Progenitor cell of endocrine pancreas (in vitro differentiated cells): ENCODE measurements at regions not wholly inside any gene's neighbourhood (a gene's known extent, or its start where the extent isn't known, plus 50 kb on each side); places are given as distances from the start of the nearest gene placed in this dataset.

ENCODE experiments used
- DNase-seq: peaks from one replicate; pipeline ENCODE4 v3.0.0; 2021; ENCODE audit warnings: low spot score; ENCODE audit not compliant: unreplicated experiment
- H3K27ac Mint-ChIP-seq: 2 replicates; pipeline ENCODE4 v1.8.0; 2021; ENCODE audit warnings: mild to moderate bottlenecking, moderate library complexity, mixed read lengths
- H3K27me3 Mint-ChIP-seq: 2 replicates; pipeline ENCODE4 v1.8.0; 2021; ENCODE audit warnings: mixed read lengths
- H3K36me3 Mint-ChIP-seq: 2 replicates; pipeline ENCODE4 v1.8.0; 2022; ENCODE audit warnings: mixed read lengths; ENCODE audit not compliant: insufficient read depth
- H3K4me1 Mint-ChIP-seq: 2 replicates; pipeline ENCODE4 v1.8.0; 2021; ENCODE audit warnings: low read depth, mixed read lengths
- H3K4me3 Mint-ChIP-seq: 2 replicates; pipeline ENCODE4 v1.8.0; 2021; ENCODE audit warnings: low read depth, mild to moderate bottlenecking, moderate library complexity, mixed read lengths
- H3K9me3 Mint-ChIP-seq: 2 replicates; pipeline ENCODE4 v1.8.0; 2021; ENCODE audit warnings: low read depth, mixed read lengths
- TF ChIP-seq, protein P1 (sequence below): fragments of 200-600 bp; sonication (generic); IDR thresholded peaks from one replicate; pipeline ENCODE4 v1.5.0; 2021; ENCODE audit warnings: antibody characterized with exemption, mild to moderate bottlenecking; ENCODE audit not compliant: unreplicated experiment

DNA sequence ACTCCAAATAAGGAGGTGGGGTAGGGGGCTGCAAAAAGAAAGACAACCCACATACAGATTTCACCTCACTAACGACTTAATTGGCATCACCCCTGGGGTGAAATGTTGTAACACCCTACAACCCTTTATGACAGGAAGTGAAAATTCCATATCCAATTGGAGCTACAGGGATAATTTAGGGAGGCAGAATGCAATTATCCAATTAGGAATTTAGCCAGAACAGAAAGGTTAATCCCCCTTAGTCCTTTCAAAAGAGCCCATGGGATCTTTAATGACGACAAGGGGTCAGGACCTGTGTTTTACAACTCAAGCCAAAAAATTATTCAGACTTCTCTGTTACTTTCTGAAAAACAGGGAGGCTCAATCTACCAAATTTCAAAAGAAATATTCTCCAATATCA, 1027.1 kb downstream of the TMEM182 start:
- Mint-ChIP-seq H3K36me3 (no peaks in the 10 kb centered on the region), H3K27me3 (no peaks in the 10 kb centered on the region), H3K27ac (no peak overlapping the region), H3K4me1 (peaks cover 18% of the 10 kb centered on the region), H3K4me3 (no peak overlapping the region), H3K9me3 (no peaks in the 10 kb centered on the region)
- DNase-seq = no peak
- TF ChIP-seq, protein P1, sequence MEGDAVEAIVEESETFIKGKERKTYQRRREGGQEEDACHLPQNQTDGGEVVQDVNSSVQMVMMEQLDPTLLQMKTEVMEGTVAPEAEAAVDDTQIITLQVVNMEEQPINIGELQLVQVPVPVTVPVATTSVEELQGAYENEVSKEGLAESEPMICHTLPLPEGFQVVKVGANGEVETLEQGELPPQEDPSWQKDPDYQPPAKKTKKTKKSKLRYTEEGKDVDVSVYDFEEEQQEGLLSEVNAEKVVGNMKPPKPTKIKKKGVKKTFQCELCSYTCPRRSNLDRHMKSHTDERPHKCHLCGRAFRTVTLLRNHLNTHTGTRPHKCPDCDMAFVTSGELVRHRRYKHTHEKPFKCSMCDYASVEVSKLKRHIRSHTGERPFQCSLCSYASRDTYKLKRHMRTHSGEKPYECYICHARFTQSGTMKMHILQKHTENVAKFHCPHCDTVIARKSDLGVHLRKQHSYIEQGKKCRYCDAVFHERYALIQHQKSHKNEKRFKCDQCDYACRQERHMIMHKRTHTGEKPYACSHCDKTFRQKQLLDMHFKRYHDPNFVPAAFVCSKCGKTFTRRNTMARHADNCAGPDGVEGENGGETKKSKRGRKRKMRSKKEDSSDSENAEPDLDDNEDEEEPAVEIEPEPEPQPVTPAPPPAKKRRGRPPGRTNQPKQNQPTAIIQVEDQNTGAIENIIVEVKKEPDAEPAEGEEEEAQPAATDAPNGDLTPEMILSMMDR = no peak

DNA sequence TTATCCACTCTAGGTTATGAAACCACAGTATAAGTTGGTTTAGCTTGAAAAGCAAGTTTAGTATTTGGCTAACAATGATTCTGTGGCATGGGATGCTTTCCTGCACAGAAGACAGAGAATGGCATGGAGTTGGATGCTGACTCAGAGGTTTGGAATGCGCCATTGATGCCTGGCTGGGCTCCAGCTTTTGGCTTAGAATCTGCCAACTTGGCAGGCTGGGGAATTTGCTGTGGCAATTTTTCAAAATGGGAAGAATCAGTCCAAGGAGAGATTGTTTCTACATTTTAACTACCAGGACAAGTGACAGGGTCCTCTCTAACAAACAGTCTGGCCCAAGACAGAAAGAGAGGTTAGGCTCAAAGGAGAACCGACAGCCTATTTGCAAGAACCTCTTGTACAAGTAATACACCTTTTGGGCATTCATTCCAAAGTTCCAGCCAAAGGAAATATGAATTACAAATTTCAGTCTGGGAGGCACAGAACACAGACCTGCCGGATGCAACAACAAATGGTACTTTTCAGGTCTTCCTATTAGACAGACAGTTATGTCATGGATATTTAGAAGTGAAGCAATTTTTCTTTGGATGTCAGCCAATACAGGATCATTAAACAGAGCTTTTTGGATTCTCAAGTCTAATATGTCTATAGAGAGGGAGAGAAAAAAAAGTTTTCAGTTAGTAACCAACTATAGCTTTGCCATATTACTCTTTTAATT, 1027.7 kb downstream of the TMEM182 start:
- Mint-ChIP-seq H3K36me3 (no peaks in the 10 kb centered on the region), H3K4me3 (no peak overlapping the region), H3K9me3 (no peaks in the 10 kb centered on the region), H3K27ac (no peak overlapping the region), H3K4me1 (peaks cover 17% of the 10 kb centered on the region), H3K27me3 (no peaks in the 10 kb centered on the region)
- TF ChIP-seq, protein P1 = no peak
- no peak for DNase-seq

DNA sequence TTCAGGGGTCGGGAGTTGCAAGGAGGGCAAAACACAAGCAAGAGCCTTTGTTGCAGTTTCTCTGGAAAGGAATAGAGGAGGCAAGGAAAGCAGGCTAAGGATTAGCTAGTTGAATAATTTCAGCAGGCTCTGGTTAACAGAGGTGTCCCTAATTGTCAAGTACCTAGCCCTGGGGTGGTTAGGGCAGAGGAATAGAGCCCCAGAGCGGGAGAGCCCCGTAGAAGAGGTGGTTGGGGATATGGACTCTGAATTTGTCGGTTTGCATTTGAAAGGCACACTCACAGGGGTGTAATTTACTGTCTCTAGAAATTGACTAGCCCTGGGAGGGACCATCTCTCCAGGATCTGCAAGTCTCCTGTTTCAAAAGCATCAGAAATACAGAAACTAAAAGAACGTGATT, 1030.2 kb downstream of the TMEM182 start:
- TF ChIP-seq, protein P1 = no peak
- Mint-ChIP-seq H3K4me3 (no peak overlapping the region), H3K9me3 (peaks cover 2% of the 10 kb centered on the region), H3K4me1 (peaks cover 12% of the 10 kb centered on the region), H3K36me3 (no peaks in the 10 kb centered on the region), H3K27ac (no peak overlapping the region), H3K27me3 (no peaks in the 10 kb centered on the region)
- DNase-seq = no peak

- Mint-ChIP-seq H3K9me3 (peaks cover 2% of the 10 kb centered on the region), H3K27me3 (no peaks in the 10 kb centered on the region), H3K4me3 (no peak overlapping the region), H3K36me3 (no peaks in the 10 kb centered on the region), H3K27ac (no peak overlapping the region), H3K4me1 (no peaks in the 10 kb centered on the region)
- no peak for DNase-seq
- TF ChIP-seq, protein P1 = no peak
These were observed 1036.5 kb downstream of the TMEM182 start for GRCh38 chr2:103798291-103798690.

- no peak overlapping the region for H3K4me3 Mint-ChIP-seq
These were observed 1042.2 kb downstream of the TMEM182 start for GRCh38 chr2:103804013-103804412.

More at GRCh38 chr2:103804013-103804412, 1042.2 kb downstream of the TMEM182 start:
- Mint-ChIP-seq H3K36me3 (no peaks in the 10 kb centered on the region), H3K27me3 (no peaks in the 10 kb centered on the region), H3K4me1 (no peaks in the 10 kb centered on the region), H3K27ac (no peak overlapping the region), H3K9me3 (no peaks in the 10 kb centered on the region)
- TF ChIP-seq, protein P1 = no peak
- no peak for DNase-seq
